ENCODE measurements at regions not wholly inside any gene's neighbourhood (a gene's known extent, or its start where the extent isn't known, plus 50 kb on each side); places are given as distances from the start of the nearest gene placed in this dataset.

GRCh38 chr6:168133687-168134559 lies 54.9 kb upstream of the FRMD1 start:
- no peak for DNase-seq
- Histone ChIP-seq H3K9me3 (ENCODE audit: severe bottlenecking) (no peaks in the 10 kb centered on the region), H3K4me3 (ENCODE audit: low read depth, low read length) (peak overlapping the region; percentile 30; the same call in 1 of the 2 replicates), H3K36me3 (no peaks in the 10 kb centered on the region), H3K27ac (peak overlapping the region; percentile 88), H3K27me3 (ENCODE audit: insufficient read depth, low read depth, severe bottlenecking) (no peaks in the 10 kb centered on the region)
- TF ChIP-seq CTCF (IDR thresholded peaks at IDR 0.05; ENCODE audit: low read depth, low read length) = no peak

GRCh38 chr6:168133168-168133561 lies 54.2 kb upstream of the FRMD1 start:
- H3K27me3 ChIP-seq (ENCODE audit: insufficient read depth, low read depth, severe bottlenecking) = no peaks in the 10 kb centered on the region
- H3K4me3 ChIP-seq (ENCODE audit: low read depth, low read length) = peak overlapping the region; percentile 30
- peak overlapping the region; percentile 88 for H3K27ac ChIP-seq
- peak; percentile 21; the same call in 1 of the 2 replicates for TF ChIP-seq CTCF (IDR thresholded peaks at IDR 0.05; ENCODE audit: low read depth, low read length)
- peak; percentile 87 for DNase-seq
- H3K36me3 ChIP-seq = no peaks in the 10 kb centered on the region
- H3K9me3 ChIP-seq (ENCODE audit: severe bottlenecking) = no peaks in the 10 kb centered on the region

GRCh38 chr6:168132531-168133167 lies 53.6 kb upstream of the FRMD1 start:
- DNase-seq = peak; percentile 87
- peak overlapping the region; percentile 88 for H3K27ac ChIP-seq
- H3K36me3 ChIP-seq = no peaks in the 10 kb centered on the region
- H3K4me3 ChIP-seq (ENCODE audit: low read depth, low read length) = peak overlapping the region; percentile 30
- peak; percentile 67 for TF ChIP-seq CTCF (IDR thresholded peaks at IDR 0.05; ENCODE audit: low read depth, low read length)
- no peaks in the 10 kb centered on the region for H3K9me3 ChIP-seq (ENCODE audit: severe bottlenecking)
- H3K27me3 ChIP-seq (ENCODE audit: insufficient read depth, low read depth, severe bottlenecking) = no peaks in the 10 kb centered on the region

GRCh38 chr6:168131464-168132415 lies 52.7 kb upstream of the FRMD1 start:
- no peaks in the 10 kb centered on the region for H3K27me3 ChIP-seq (ENCODE audit: insufficient read depth, low read depth, severe bottlenecking)
- no peaks in the 10 kb centered on the region for H3K9me3 ChIP-seq (ENCODE audit: severe bottlenecking)
- no peak overlapping the region for H3K4me3 ChIP-seq (ENCODE audit: low read depth, low read length)
- H3K36me3 ChIP-seq = no peaks in the 10 kb centered on the region
- H3K27ac ChIP-seq = peak overlapping the region; percentile 88
- peak; percentile 86 for DNase-seq
- TF ChIP-seq CTCF (IDR thresholded peaks at IDR 0.05; ENCODE audit: low read depth, low read length) = no peak

GRCh38 chr6:168130697-168131371 lies 51.8 kb upstream of the FRMD1 start:
- H3K27me3 ChIP-seq (ENCODE audit: insufficient read depth, low read depth, severe bottlenecking) = no peaks in the 10 kb centered on the region

More at GRCh38 chr6:168130697-168131371, 51.8 kb upstream of the FRMD1 start:
- H3K36me3 ChIP-seq = no peaks in the 10 kb centered on the region
- no peak for DNase-seq
- H3K9me3 ChIP-seq (ENCODE audit: severe bottlenecking) = no peaks in the 10 kb centered on the region
- no peak for TF ChIP-seq CTCF (IDR thresholded peaks at IDR 0.05; ENCODE audit: low read depth, low read length)
- no peak overlapping the region for H3K4me3 ChIP-seq (ENCODE audit: low read depth, low read length)
- H3K27ac ChIP-seq = no peak overlapping the region

All from WERI-Rb-1 (cell line).